GM12892 (cell line): ENCODE measurements at regions not wholly inside any gene's neighbourhood (a gene's known extent, or its start where the extent isn't known, plus 50 kb on each side); places are given as distances from the start of the nearest gene placed in this dataset.

Experiments used
- DNase-seq: peaks from one replicate; pipeline ENCODE4 v3.0.0; 2011; ENCODE audit not compliant: insufficient read length
- FAIRE-seq: peaks from 2 replicates; lab custom pipeline; 2011; peaks lifted over from hg19 to GRCh38; lab: Jason Lieb, UNC
- POLR2A ChIP-seq: IDR thresholded peaks from 2 replicates; pipeline ENCODE4 v1.6.1; 2011; ENCODE audit warnings: low read depth, low read length, control low read depth
- POLR2AphosphoS5 ChIP-seq: IDR thresholded peaks from 2 replicates; pipeline ENCODE4 v1.6.1; 2011; ENCODE audit warnings: low read depth, low read length, control low read depth
- TAF1 ChIP-seq: IDR thresholded peaks from 2 replicates; pipeline ENCODE4 v1.6.1; 2011; ENCODE audit warnings: low read depth, mild to moderate bottlenecking, control low read depth, low read length, borderline replicate concordance

- TF ChIP-seq TAF1 (no peak), POLR2AphosphoS5 (no peak), POLR2A (no peak)
- no peak for DNase-seq
- FAIRE-seq, result no peak
Observed at GRCh38 chr20:21575167-21575566, 61.3 kb upstream of the NKX2-2 start.

GRCh38 chr20:21574443-21574842 lies 60.6 kb upstream of the NKX2-2 start:
- no peak for DNase-seq
- TF ChIP-seq POLR2AphosphoS5, result no peak
- FAIRE-seq, result no peak

- DNase-seq (no peak), FAIRE-seq (no peak)
- TF ChIP-seq TAF1 (no peak), POLR2A (no peak), POLR2AphosphoS5 (no peak)
Observed at GRCh38 chr20:21573259-21573658, 59.4 kb upstream of the NKX2-2 start.

- FAIRE-seq (no peak), DNase-seq (no peak)
Observed at GRCh38 chr20:21571841-21572690, 58.2 kb upstream of the NKX2-2 start.

GRCh38 chr20:21570285-21570992 lies 56.6 kb upstream of the NKX2-2 start:
- no peak for TF ChIP-seq TAF1
- no peak for TF ChIP-seq POLR2AphosphoS5
- no peak for TF ChIP-seq POLR2A
- DNase-seq (no peak), FAIRE-seq (no peak)

More at GRCh38 chr20:21571841-21572690, 58.2 kb upstream of the NKX2-2 start:
- TF ChIP-seq TAF1 (no peak), POLR2A (no peak), POLR2AphosphoS5 (no peak)

DNA sequence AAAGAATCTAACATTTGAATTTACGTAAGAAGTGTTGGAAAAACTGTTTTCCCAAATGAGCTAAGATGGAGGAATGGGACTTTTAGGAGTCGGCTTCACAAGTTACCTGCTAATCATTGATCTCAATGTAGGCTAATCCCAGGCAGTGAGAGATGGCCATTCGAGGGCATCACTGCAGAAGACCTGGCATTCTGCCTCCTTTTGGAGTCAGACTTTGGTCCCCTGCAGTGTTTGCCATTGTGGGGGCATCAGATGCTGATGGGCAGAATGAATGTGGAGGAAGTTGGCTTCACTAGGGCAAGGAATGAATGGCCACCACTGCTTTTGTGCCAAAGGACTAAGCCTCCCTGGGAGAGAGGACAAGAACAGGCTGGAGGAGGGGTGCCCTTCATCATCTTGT lies 55.7 kb upstream of the NKX2-2 start:
- DNase-seq, result no peak
- FAIRE-seq, result no peak
- no peak for TF ChIP-seq POLR2AphosphoS5
- no peak for TF ChIP-seq POLR2A
- TF ChIP-seq TAF1, result no peak

GRCh38 chr20:21564127-21564773 lies 50.4 kb upstream of the NKX2-2 start:
- no peak for DNase-seq
- TF ChIP-seq POLR2AphosphoS5, result no peak
- TF ChIP-seq TAF1, result no peak
- TF ChIP-seq POLR2A, result no peak
- no peak for FAIRE-seq
